GM18508 (cell line): ENCODE measurements at regions not wholly inside any gene's neighbourhood (a gene's known extent, or its start where the extent isn't known, plus 50 kb on each side); places are given as distances from the start of the nearest gene placed in this dataset.

Source experiments
- ATAC-seq: cut with Tn5 transposase; IDR thresholded peaks from one replicate; pipeline ENCODE4 v1.9.1; 2021; ENCODE audit warnings: moderate number of reproducible peaks; ENCODE audit not compliant: insufficient read depth, unreplicated experiment

- ATAC-seq: no peak
Observed at GRCh38 chr5:167155387-167156005, 1135.9 kb upstream of the WWC1 start.

GRCh38 chr5:167156446-167156845 is 1135.0 kb upstream of the WWC1 start:
- no peak for ATAC-seq

GRCh38 chr5:167158588-167158987 is 1132.9 kb upstream of the WWC1 start:
- ATAC-seq: no peak

GRCh38 chr5:167160388-167160787 is 1131.1 kb upstream of the WWC1 start:
- ATAC-seq: no peak

- no peak for ATAC-seq
Observed at GRCh38 chr5:167166696-167167095, 1124.7 kb upstream of the WWC1 start.

- ATAC-seq: no peak
Observed at GRCh38 chr5:167167191-167167795, 1124.2 kb upstream of the WWC1 start.

- no peak for ATAC-seq
Observed at GRCh38 chr5:167168971-167169370, 1122.5 kb upstream of the WWC1 start.

GRCh38 chr5:167171056-167171455 is 1120.4 kb upstream of the WWC1 start:
- ATAC-seq: no peak

GRCh38 chr5:167177736-167178135 is 1113.7 kb upstream of the WWC1 start:
- ATAC-seq: no peak

GRCh38 chr5:167180906-167181305 is 1110.5 kb upstream of the WWC1 start:
- ATAC-seq: no peak

GRCh38 chr5:167205881-167206280 is 1085.6 kb upstream of the WWC1 start:
- ATAC-seq: no peak

- no peak for ATAC-seq
Observed at GRCh38 chr5:167207081-167207480, 1084.4 kb upstream of the WWC1 start.

- no peak for ATAC-seq
Observed at GRCh38 chr5:167208911-167209310, 1082.5 kb upstream of the WWC1 start.

GRCh38 chr5:167217097-167217743 is 1074.2 kb upstream of the WWC1 start:
- no peak for ATAC-seq

GRCh38 chr5:167219298-167219697 is 1072.1 kb upstream of the WWC1 start:
- ATAC-seq: no peak

- no peak for ATAC-seq
Observed at GRCh38 chr5:167226386-167226785, 1065.1 kb upstream of the WWC1 start.

- no peak for ATAC-seq
Observed at GRCh38 chr5:167228134-167228533, 1063.3 kb upstream of the WWC1 start.

- no peak for ATAC-seq
Observed at GRCh38 chr5:167229751-167230150, 1061.7 kb upstream of the WWC1 start.

- ATAC-seq: no peak
Observed at GRCh38 chr5:167230414-167230813, 1061.0 kb upstream of the WWC1 start.

GRCh38 chr5:167232675-167233311 is 1058.7 kb upstream of the WWC1 start:
- no peak for ATAC-seq

- ATAC-seq: no peak
Observed at GRCh38 chr5:167233507-167234220, 1057.8 kb upstream of the WWC1 start.
